HepG2 (cell line): ENCODE measurements at regions not wholly inside any gene's neighbourhood (a gene's known extent, or its start where the extent isn't known, plus 50 kb on each side); places are given as distances from the start of the nearest gene placed in this dataset.

Experiments used
- ATAC-seq: fragments of 200-7000 bp; cut with Tn5 transposase; 3 replicates; pipeline ENCODE4 v1.9.1; 2020; ENCODE audit warnings: mild to moderate bottlenecking, moderate library complexity
- BruUV-seq: library from RNA; stranded (reverse); fragments of 400-500 nt; replicated peaks from 2 replicates; lab custom pipeline; 2021; lab: Mats Ljungman, UMichigan
- CTCF ChIA-PET: fragments of 300-600 bp; formaldehyde crosslinking; extraction: SDS; loops from one replicate; lab custom pipeline; 2021; ENCODE audit warnings: low total read pairs, inconsistent platforms, low intra/inter-chr PET ratio; lab: Yijun Ruan, JAX
- POLR2A ChIA-PET: fragments of 350-600 bp; sonication (Branson Sonifier 250); formaldehyde crosslinking; loops from one replicate; lab custom pipeline; 2020; ENCODE audit warnings: antibody characterized with exemption, inconsistent platforms; lab: Yijun Ruan, JAX
- DNase-seq: peaks from one replicate; pipeline ENCODE4 v3.0.0-alpha.2; 2015; ENCODE audit warnings: low spot score
- FAIRE-seq: peaks from 3 replicates; lab custom pipeline; 2011; peaks lifted over from hg19 to GRCh38; lab: Jason Lieb, UNC
- H2AFZ ChIP-seq: one replicate; pipeline ENCODE4 v1.6.1; 2011; ENCODE audit warnings: low read length, inconsistent platforms
- H3K27ac ChIP-seq: fragments of 300-600 bp; 3 replicates; pipeline ENCODE4 v1.8.0; 2011; ENCODE audit warnings: mixed run types, mild to moderate bottlenecking, mixed read lengths, low read length, inconsistent platforms; ENCODE audit not compliant: insufficient read depth; ENCODE audit errors: extremely low read length
- H3K27me3 ChIP-seq, 2 experiments: fragments of 200-600 bp in 1 of 2; 2 replicates in 1 of 2; 3 replicates in 1 of 2; pipeline versions ENCODE4 v1.6.0 to v1.8.0; 2011; ENCODE audit warnings: low read length in 2 of 2, mild to moderate bottlenecking in 2 of 2, moderate library complexity in 2 of 2, inconsistent platforms in 1 of 2; ENCODE audit not compliant: insufficient read depth in 2 of 2, control insufficient read depth in 1 of 2
- H3K36me3 ChIP-seq, 2 experiments: fragments of 200-600 bp in 1 of 2; replicated peaks in 1 of 2; 2 replicates in 1 of 2; 3 replicates in 1 of 2; pipeline versions ENCODE4 v1.5.1 to v1.8.0; 2011; ENCODE audit warnings: low read length in 2 of 2, inconsistent platforms in 1 of 2; ENCODE audit not compliant: insufficient read depth in 2 of 2, control insufficient read depth in 1 of 2
- H3K4me1 ChIP-seq: 2 replicates; pipeline ENCODE4 v1.5.1; 2012; ENCODE audit warnings: low read length, inconsistent platforms; ENCODE audit not compliant: insufficient read depth
- H3K4me2 ChIP-seq: 2 replicates; pipeline ENCODE4 v1.6.0; 2011; ENCODE audit warnings: low read depth, low read length, inconsistent platforms
- H3K4me3 ChIP-seq, 3 experiments: fragments of 200-600 bp in 1 of 3; sonication (generic), shearing (Covaris generic) in 1 of 3; replicated peaks in 1 of 3; 2 replicates each; pipeline ENCODE4 v1.5.1; 2011 to 2016; ENCODE audit warnings: low read length in 3 of 3, inconsistent platforms in 2 of 3, low read depth in 2 of 3, mild to moderate bottlenecking in 2 of 3, control low read depth in 1 of 3, mixed read lengths in 1 of 3; ENCODE audit not compliant: insufficient read depth in 1 of 3
- H3K79me2 ChIP-seq: one replicate; pipeline ENCODE4 v1.6.1; 2011; ENCODE audit warnings: low read length, inconsistent platforms; ENCODE audit not compliant: insufficient read depth
- H3K9ac ChIP-seq: 2 replicates; pipeline ENCODE4 v1.6.0; 2011; ENCODE audit warnings: mild to moderate bottlenecking, low read depth, low read length, inconsistent platforms; ENCODE audit not compliant: insufficient read depth
- H3K9me3 ChIP-seq: 2 replicates; pipeline ENCODE4 v1.5.1; 2012; ENCODE audit warnings: mild to moderate bottlenecking, low read length
- H4K20me1 ChIP-seq: 2 replicates; pipeline ENCODE4 v1.6.0; 2011; ENCODE audit warnings: inconsistent platforms, mild to moderate bottlenecking, low read length, moderate library complexity; ENCODE audit not compliant: insufficient read depth
- NAIF1 ChIP-seq: sonication (generic); formaldehyde crosslinking; IDR thresholded peaks from 2 replicates; pipeline ENCODE4 v1.5.0; 2020; ENCODE audit warnings: mild to moderate bottlenecking, missing genetic modification reagents, borderline replicate concordance
- NR1H2 ChIP-seq: sonication (generic); formaldehyde crosslinking; IDR thresholded peaks from 2 replicates; pipeline ENCODE4 v1.8.1; 2022; ENCODE audit warnings: low read depth, missing genetic modification reagents, borderline replicate concordance
- ZKSCAN8 ChIP-seq: IDR thresholded peaks from 2 replicates; pipeline ENCODE4 v1.6.1; 2016; ENCODE audit warnings: borderline replicate concordance, missing genetic modification reagents, missing compliant biosample characterization
- ZNF281 ChIP-seq: sonication (generic); formaldehyde crosslinking; IDR thresholded peaks from 2 replicates; pipeline ENCODE4 v1.4.0; 2020; ENCODE audit warnings: missing genetic modification reagents, borderline replicate concordance
- ZNF3 ChIP-seq: IDR thresholded peaks from 2 replicates; pipeline ENCODE4 v1.7.0; 2017; ENCODE audit warnings: inconsistent platforms
- ZNF782 ChIP-seq: sonication (generic); formaldehyde crosslinking; IDR thresholded peaks from 2 replicates; pipeline ENCODE4 v1.4.0; 2020; ENCODE audit warnings: missing genetic modification reagents, mild to moderate bottlenecking, borderline replicate concordance
- ZNF83 ChIP-seq: sonication (generic); formaldehyde crosslinking; IDR thresholded peaks from 2 replicates; pipeline ENCODE4 v1.4.0; 2020; ENCODE audit warnings: missing genetic modification reagents, mild to moderate bottlenecking, borderline replicate concordance
- WGBS: methylation state at CpG from one replicate; pipeline ENCODE4 v1.1.6; 2017; ENCODE audit warnings: low lambda C conversion rate; 5-methylcytosine and 5-hydroxymethylcytosine counted together
- in situ Hi-C: cut with HindIII; loops from 2 replicates; pipeline ENCODE4 v1.10.0; 2017; ENCODE audit warnings: low pct_unique_long_range_greater_than_20kb; ENCODE audit not compliant: extremely low pct_ligation_motif_present
- intact Hi-C: fragments of 100-400 bp; cut with micrococcal nuclease; formaldehyde crosslinking; loops from one replicate; pipeline ENCODE4 v1.10.0; 2022; ENCODE audit not compliant: unreplicated experiment

- Histone ChIP-seq H3K36me3 (no peaks in the 10 kb centered on the region), H4K20me1 (no peaks in the 10 kb centered on the region), H2AFZ (no peak overlapping the region), H3K79me2 (no peaks in the 10 kb centered on the region), H3K4me3 (no peak overlapping the region), H3K27ac (no peak overlapping the region), H3K27me3 (peaks cover 0 to 7% of the 10 kb centered on the region in 2 experiments; a peak in 2 of 5 replicates), H3K4me1 (no peaks in the 10 kb centered on the region), H3K4me2 (no peak overlapping the region), H3K9me3 (no peaks in the 10 kb centered on the region), H3K9ac (no peak overlapping the region)
- no TSS peak for BruUV-seq
- POLR2A ChIA-PET: no interaction called here
- FAIRE-seq (no peak), ATAC-seq (no peak), DNase-seq (no peak)
- in situ Hi-C loops: no loop called here
- WGBS: 11% methylated on average over 4 of the region's 6 CpGs
- TF ChIP-seq NR1H2 (CRISPR knock-in tag) (no peak), ZNF83 (no peak), ZNF782 (CRISPR knock-in tag) (no peak), NAIF1 (CRISPR knock-in tag) (no peak), ZNF3 (CRISPR knock-in tag) (no peak), ZKSCAN8 (no peak), ZNF281 (CRISPR knock-in tag) (no peak)
- intact Hi-C loops: no loop called here
- CTCF ChIA-PET: no interaction called here
These were observed 63.6 kb upstream of the NSMCE3 start for GRCh38 chr15:29333261-29333660.
